Astrocyte (in vitro differentiated cells and primary cell): ENCODE measurements at regions not wholly inside any gene's neighbourhood (a gene's known extent, or its start where the extent isn't known, plus 50 kb on each side); places are given as distances from the start of the nearest gene placed in this dataset.

Experiments
- DNase-seq: peaks from one replicate; pipeline ENCODE4 v3.0.0-alpha.2; 2010; ENCODE audit warnings: low read depth
- FAIRE-seq: peaks from 2 replicates; lab custom pipeline; 2011; peaks lifted over from hg19 to GRCh38; lab: Jason Lieb, UNC
- H2AFZ ChIP-seq: 2 replicates; pipeline ENCODE4 v1.6.0; 2012; ENCODE audit warnings: low read depth, low read length, inconsistent platforms
- H3K27ac ChIP-seq: 2 replicates; pipeline ENCODE4 v1.5.1; 2011; ENCODE audit warnings: low read depth, low read length, inconsistent platforms
- H3K27me3 ChIP-seq: 2 replicates; pipeline ENCODE4 v1.6.0; 2011; ENCODE audit warnings: low read length, inconsistent platforms; ENCODE audit not compliant: insufficient read depth
- H3K36me3 ChIP-seq: 2 replicates; pipeline ENCODE4 v1.5.1; 2011; ENCODE audit warnings: low read length, inconsistent platforms; ENCODE audit not compliant: insufficient read depth
- H3K4me1 ChIP-seq: 2 replicates; pipeline ENCODE4 v1.5.1; 2011; ENCODE audit warnings: low read length, inconsistent platforms; ENCODE audit not compliant: insufficient read depth
- H3K4me2 ChIP-seq: 2 replicates; pipeline ENCODE4 v1.6.0; 2012; ENCODE audit warnings: low read length, inconsistent platforms
- H3K4me3 ChIP-seq: 2 replicates; pipeline ENCODE4 v1.5.1; 2011; ENCODE audit warnings: low read depth, mild to moderate bottlenecking, low read length, inconsistent platforms; ENCODE audit not compliant: insufficient read depth
- H3K79me2 ChIP-seq: 2 replicates; pipeline ENCODE4 v1.6.0; 2012; ENCODE audit warnings: mild to moderate bottlenecking, low read length, inconsistent platforms; ENCODE audit not compliant: insufficient read depth
- H3K9ac ChIP-seq: 2 replicates; pipeline ENCODE4 v1.6.0; 2012; ENCODE audit warnings: mild to moderate bottlenecking, low read length, inconsistent platforms
- H3K9me3 ChIP-seq: 2 replicates; pipeline ENCODE4 v1.5.1; 2012; ENCODE audit warnings: low read depth, mild to moderate bottlenecking, low read length, inconsistent platforms; ENCODE audit not compliant: insufficient read depth
- H4K20me1 ChIP-seq: 2 replicates; pipeline ENCODE4 v1.6.0; 2012; ENCODE audit warnings: low read length, inconsistent platforms; ENCODE audit not compliant: insufficient read depth
- H3K27ac Mint-ChIP-seq: one replicate; pipeline ENCODE4 v1.8.0; 2021; ENCODE audit warnings: mild to moderate bottlenecking, mixed read lengths; ENCODE audit not compliant: unreplicated experiment
- H3K27me3 Mint-ChIP-seq: one replicate; pipeline ENCODE4 v1.8.0; 2021; ENCODE audit warnings: low read depth, mixed read lengths; ENCODE audit not compliant: unreplicated experiment
- H3K36me3 Mint-ChIP-seq: one replicate; pipeline ENCODE4 v1.8.0; 2021; ENCODE audit warnings: low read depth, mixed read lengths; ENCODE audit not compliant: unreplicated experiment
- H3K4me1 Mint-ChIP-seq: one replicate; pipeline ENCODE4 v1.8.0; 2021; ENCODE audit warnings: low read depth, mixed read lengths; ENCODE audit not compliant: unreplicated experiment
- H3K4me3 Mint-ChIP-seq: one replicate; pipeline ENCODE4 v1.8.0; 2021; ENCODE audit warnings: mild to moderate bottlenecking, moderate library complexity, mixed read lengths; ENCODE audit not compliant: unreplicated experiment
- H3K9me3 Mint-ChIP-seq: one replicate; pipeline ENCODE4 v1.8.0; 2021; ENCODE audit warnings: mild to moderate bottlenecking, mixed read lengths; ENCODE audit not compliant: unreplicated experiment
- CTCF ChIP-seq: IDR thresholded peaks from 2 replicates; pipeline ENCODE4 v1.5.1; 2011; ENCODE audit warnings: low read depth, mild to moderate bottlenecking, inconsistent platforms, low read length, moderate library complexity; ENCODE audit not compliant: insufficient read depth
- EZH2 ChIP-seq: IDR thresholded peaks from 2 replicates; pipeline ENCODE4 v1.6.1; 2012; ENCODE audit warnings: mild to moderate bottlenecking, low read length, inconsistent platforms; ENCODE audit not compliant: insufficient read depth

- H3K27ac ChIP-seq: no peak overlapping the region
- H3K9ac ChIP-seq: no peak overlapping the region
- no peak for FAIRE-seq
- H3K27ac Mint-ChIP-seq: no peak overlapping the region
- H2AFZ ChIP-seq: no peak overlapping the region
- TF ChIP-seq EZH2: no peak
- no peak for TF ChIP-seq CTCF
- H3K36me3 Mint-ChIP-seq: peaks cover 4% of the 10 kb centered on the region
- no peaks in the 10 kb centered on the region for H3K36me3 ChIP-seq
- no peaks in the 10 kb centered on the region for H3K79me2 ChIP-seq
- no peak overlapping the region for H3K4me3 Mint-ChIP-seq
- H3K27me3 Mint-ChIP-seq: peaks cover 18% of the 10 kb centered on the region
- no peak overlapping the region for H3K4me2 ChIP-seq
- H3K4me1 Mint-ChIP-seq: no peaks in the 10 kb centered on the region
- H3K9me3 ChIP-seq: no peaks in the 10 kb centered on the region
- H3K27me3 ChIP-seq: peaks cover 34% of the 10 kb centered on the region
- H3K4me3 ChIP-seq: no peak overlapping the region
- peaks cover 14% of the 10 kb centered on the region for H3K9me3 Mint-ChIP-seq
- no peak for DNase-seq
- no peaks in the 10 kb centered on the region for H4K20me1 ChIP-seq
- H3K4me1 ChIP-seq: no peaks in the 10 kb centered on the region
These were observed 57.2 kb upstream of the SLC1A4 start for GRCh38 chr2:64932116-64932370.

DNA sequence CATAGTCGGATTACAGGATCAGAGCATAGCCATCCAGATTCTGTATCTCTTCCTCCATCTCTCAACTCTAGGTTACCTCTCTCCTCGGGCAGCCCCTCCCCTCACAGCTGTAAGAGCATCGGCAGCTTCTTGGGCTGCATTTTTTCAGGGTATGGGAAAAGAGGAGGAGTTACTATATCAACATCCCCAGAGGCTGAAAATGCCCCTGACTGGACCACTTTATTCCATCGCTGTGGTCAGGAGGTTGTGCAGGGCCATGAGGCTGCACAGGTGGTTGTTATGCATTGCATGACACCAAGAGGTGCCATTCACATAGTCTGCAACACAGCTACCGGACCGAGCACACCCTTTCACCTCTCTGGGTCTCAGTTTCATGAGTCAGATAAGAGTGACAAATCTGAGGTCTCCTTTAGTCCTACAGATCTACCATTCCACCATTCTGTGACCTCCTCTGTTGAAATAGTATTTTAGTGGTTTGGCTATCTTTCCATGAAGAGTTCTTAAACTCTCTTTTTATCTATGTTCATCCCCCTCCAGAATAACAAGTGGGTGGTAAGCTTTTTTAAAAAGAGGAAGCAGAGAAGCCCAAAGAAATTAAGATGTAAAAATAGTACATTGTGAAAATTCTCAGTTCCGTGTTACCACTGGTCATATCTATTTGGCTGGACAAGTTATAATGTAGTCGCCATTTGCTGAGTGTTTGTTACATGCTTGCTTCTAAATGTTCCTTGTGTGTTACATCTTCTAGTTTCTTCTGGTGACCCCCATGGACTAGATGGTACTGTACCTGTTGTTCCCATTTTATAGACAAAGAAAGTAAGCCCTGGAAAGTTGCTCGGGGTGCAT, 56.6 kb upstream of the SLC1A4 start:
- H3K27me3 Mint-ChIP-seq: peaks cover 18% of the 10 kb centered on the region
- Histone ChIP-seq H3K4me2 (no peak overlapping the region), H3K79me2 (no peaks in the 10 kb centered on the region), H3K4me3 (no peak overlapping the region), H3K9ac (no peak overlapping the region), H4K20me1 (no peaks in the 10 kb centered on the region), H3K4me1 (no peaks in the 10 kb centered on the region), H3K9me3 (no peaks in the 10 kb centered on the region), H3K27me3 (peaks cover 35% of the 10 kb centered on the region), H2AFZ (no peak overlapping the region), H3K36me3 (no peaks in the 10 kb centered on the region), H3K27ac (no peak overlapping the region)
- TF ChIP-seq EZH2 (no peak), CTCF (no peak)
- DNase-seq (no peak), FAIRE-seq (no peak)
- H3K4me1 Mint-ChIP-seq: no peaks in the 10 kb centered on the region
- H3K9me3 Mint-ChIP-seq: peaks cover 9% of the 10 kb centered on the region
- no peak overlapping the region for H3K27ac Mint-ChIP-seq
- H3K4me3 Mint-ChIP-seq: no peak overlapping the region
- peaks cover 1% of the 10 kb centered on the region for H3K36me3 Mint-ChIP-seq

GRCh38 chr2:64934530-64934929, 54.7 kb upstream of the SLC1A4 start:
- DNase-seq (no peak), FAIRE-seq (no peak)
- H3K27me3 ChIP-seq: peaks cover 45% of the 10 kb centered on the region

More at GRCh38 chr2:64934530-64934929, 54.7 kb upstream of the SLC1A4 start:
- Histone ChIP-seq H3K4me2 (no peak overlapping the region), H3K9me3 (no peaks in the 10 kb centered on the region), H3K36me3 (no peaks in the 10 kb centered on the region), H3K79me2 (no peaks in the 10 kb centered on the region), H3K9ac (no peak overlapping the region), H3K4me1 (no peaks in the 10 kb centered on the region), H3K4me3 (no peak overlapping the region), H2AFZ (no peak overlapping the region), H3K27ac (no peak overlapping the region), H4K20me1 (no peaks in the 10 kb centered on the region)
- Mint-ChIP-seq H3K36me3 (no peaks in the 10 kb centered on the region), H3K27me3 (peaks cover 28% of the 10 kb centered on the region), H3K4me3 (no peak overlapping the region), H3K27ac (no peak overlapping the region), H3K4me1 (no peaks in the 10 kb centered on the region), H3K9me3 (peaks cover 7% of the 10 kb centered on the region)
- TF ChIP-seq EZH2: no peak
- TF ChIP-seq CTCF: no peak
